ENCODE measurements at regions not wholly inside any gene's neighbourhood (a gene's known extent, or its start where the extent isn't known, plus 50 kb on each side); places are given as distances from the start of the nearest gene placed in this dataset.
"Not testable (repeated sequence)": the region's sequence is repeated elsewhere in the genome, so short reads cannot be mapped to it uniquely, and the experiment has no call there.

- no peak for DNase-seq
These were observed 50.9 kb upstream of the PDE1A start for GRCh38 chr2:182477774-182478173.

- DNase-seq, result no peak
These were observed 54.8 kb upstream of the PDE1A start for GRCh38 chr2:182481676-182482075.

DNA sequence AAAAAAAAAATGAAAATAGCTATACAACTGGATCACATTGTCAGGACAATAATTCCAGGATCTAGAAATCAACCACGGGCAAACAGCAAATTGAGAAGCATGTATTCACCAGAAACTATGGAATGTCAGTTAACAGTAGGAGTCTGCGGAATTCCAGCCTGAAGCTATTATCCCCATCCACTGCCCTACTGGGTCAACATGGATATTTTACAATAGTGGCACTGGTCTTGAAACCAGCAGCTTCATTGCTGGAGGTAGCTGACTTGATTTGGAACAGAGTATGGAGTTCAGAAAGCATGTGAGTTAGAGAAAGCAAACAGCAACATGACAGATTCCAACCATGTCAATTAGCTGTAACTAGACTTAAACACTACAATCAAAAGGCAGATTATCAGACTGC lies 55.7 kb upstream of the PDE1A start:
- no peak for DNase-seq

- DNase-seq, result no peak
These were observed 69.8 kb upstream of the PDE1A start for GRCh38 chr2:182496596-182496995.

GRCh38 chr2:182499706-182500470 lies 73.1 kb upstream of the PDE1A start:
- DNase-seq, result no peak

GRCh38 chr2:182503886-182504285 lies 77.0 kb upstream of the PDE1A start:
- DNase-seq, result no peak

DNA sequence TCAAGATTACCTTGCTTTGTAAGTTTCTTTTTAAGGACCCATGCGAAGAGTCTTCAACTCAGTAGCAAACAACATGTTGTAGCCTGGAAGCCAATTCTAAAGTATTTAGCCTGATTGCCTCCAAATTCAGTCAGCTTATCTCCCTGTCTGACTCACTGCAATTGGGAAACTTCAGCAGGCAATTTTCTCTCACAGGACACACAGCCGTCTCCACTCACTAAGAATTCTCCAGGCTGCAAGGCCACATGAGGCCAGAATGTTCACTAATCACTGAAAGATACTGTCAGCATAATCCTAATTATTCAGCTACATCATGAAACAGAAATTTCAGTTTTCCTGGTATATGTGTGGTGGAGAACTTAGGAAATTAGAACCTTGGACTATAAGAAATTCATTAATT lies 78.1 kb upstream of the PDE1A start:
- DNase-seq, result no peak

DNA sequence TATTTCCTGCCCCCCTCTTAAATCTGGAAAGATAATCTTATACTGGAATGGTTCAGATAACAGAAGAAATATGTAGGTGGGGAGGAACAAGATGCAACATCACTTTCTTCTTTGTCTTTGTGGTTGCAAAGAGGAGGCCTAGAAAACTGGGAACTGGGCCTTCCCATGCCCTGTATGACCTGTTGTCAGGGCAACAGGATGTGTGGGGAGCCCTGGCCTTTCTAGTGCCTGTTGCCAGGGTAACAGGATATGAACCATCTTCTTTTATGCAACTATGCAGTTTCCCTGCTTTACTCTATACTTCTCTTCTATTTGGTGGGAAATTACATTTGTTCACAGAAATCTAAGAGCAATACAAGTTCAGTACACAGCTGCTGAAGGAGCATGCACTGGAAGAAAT lies 79.8 kb upstream of the PDE1A start:
- no peak for DNase-seq

GRCh38 chr2:182508583-182508982 lies 81.7 kb upstream of the PDE1A start:
- not testable (repeated sequence) for DNase-seq

GRCh38 chr2:182509216-182509615 lies 82.4 kb upstream of the PDE1A start:
- DNase-seq, result no peak

DNA sequence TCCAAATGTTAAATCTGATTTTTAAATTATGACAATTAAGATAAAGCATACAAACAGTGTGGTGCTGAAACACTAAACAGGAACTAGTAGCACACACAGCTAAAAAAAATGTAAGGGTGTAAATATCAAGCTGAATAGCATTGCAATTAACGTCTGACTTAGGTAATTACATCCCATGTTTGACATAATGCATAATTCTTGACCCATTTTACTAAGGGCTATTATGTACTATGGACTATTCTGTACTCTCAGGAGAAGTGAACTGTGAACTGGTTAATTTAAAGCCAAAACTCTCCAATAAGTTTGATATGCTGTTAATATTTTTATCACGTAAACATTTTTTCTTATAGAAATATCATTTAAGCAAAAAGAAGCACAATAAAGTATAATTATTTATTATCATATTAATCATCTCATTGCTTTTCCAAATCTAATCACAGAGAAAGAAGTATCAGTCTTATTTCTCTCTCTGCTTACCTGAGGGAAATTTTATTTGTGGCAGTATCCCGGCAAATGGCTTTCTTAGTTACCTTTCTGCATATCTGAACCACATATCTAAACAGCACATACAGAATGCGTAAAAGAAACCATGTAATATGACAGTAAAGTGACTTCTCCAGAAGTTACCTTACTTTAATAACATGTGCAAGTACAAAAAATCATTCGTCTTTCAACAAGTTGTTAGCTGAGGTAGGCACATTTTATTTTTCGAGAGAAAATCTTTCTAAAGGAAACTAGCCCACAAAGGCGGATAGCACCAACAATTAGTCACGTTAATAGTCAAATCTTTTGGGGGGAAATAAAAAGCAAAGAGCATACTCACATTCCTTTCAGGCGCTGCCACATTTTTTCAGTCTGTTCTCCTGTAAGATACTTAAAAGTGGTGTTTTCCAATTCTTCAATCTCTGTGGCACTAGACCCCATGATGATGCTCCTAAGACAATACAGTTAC lies 94.9 kb upstream of the PDE1A start:
- DNase-seq, result no peak

GRCh38 chr2:182522405-182522896 lies 95.6 kb upstream of the PDE1A start:
- DNase-seq, result no peak

- no peak for DNase-seq
These were observed 96.2 kb upstream of the PDE1A start for GRCh38 chr2:182522972-182523473.

DNA sequence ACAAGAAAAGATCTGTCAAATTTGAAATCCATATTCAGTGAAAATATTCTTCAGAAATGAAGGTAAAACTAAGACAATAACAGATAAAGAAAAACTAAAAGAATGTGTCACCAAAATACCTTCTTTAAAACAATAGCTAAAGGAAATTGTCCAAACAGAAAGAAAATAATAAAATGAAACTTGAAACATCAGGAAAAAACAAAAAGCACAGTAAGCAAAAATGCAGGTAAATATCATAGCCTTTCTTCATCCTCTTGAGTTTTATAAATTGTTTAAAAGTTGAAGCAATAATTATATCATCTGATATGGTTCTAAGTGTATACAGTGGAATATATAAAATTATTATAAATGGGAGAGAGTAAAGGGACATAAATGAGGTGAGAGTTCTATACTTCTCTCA lies 103.8 kb upstream of the PDE1A start:
- DNase-seq, result no peak

DNA sequence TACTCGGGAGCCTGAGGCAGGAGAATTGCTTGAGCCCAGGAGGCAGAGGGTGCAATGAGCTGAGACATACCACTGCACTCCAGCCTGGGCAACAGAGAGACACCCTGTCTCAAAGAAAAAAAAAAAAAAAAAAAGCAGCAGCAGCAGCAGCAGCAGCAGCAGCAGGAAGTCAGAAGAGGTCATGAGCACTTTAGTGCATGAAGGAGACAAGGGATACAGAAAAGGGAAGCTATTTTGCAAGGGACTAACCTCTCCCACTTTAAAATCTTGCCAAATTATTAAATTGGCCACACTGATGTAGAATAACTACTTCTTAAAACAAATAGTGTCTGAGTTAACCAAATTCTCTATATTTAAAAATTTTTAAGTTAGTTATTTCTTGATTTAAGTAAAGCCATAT lies 113.4 kb upstream of the PDE1A start:
- no peak for DNase-seq

- no peak for DNase-seq
These were observed 114.4 kb upstream of the PDE1A start for GRCh38 chr2:182541268-182541667.

DNA sequence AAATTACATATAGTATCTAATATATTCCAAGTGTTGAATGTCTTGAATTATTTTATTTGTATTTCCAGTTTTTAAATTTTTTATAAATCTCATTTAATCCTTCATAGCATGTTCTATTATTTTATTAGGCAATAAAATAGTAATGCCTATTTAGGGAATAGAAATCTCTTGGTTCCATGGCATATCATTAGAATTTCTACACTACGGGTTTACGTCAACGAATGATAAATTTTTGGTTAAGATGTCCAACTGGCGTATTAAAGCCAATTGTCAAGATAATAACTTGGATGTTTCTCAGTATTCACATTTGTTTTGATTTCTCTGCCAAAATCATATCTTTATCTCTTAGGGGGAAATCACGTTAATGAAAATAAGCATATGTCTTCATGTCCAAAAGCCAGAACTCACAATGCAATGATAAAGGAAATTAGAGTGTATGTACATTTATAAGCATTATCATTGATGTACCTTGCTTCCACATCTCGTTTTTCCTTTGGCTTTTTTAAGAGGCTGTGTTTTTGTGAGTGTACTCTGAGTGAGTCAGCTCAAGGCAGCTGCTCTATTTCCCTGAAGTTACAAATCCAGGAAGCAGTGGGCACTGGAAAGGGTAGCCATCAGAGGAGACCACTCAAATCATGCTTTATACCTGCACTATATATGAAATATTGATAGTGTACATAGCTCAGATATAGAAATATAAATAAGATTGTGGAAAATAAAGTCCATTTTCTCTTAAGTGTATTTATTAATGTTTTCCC lies 115.8 kb upstream of the PDE1A start:
- DNase-seq, result no peak

GRCh38 chr2:182543741-182544525 lies 117.1 kb upstream of the PDE1A start:
- no peak for DNase-seq

DNA sequence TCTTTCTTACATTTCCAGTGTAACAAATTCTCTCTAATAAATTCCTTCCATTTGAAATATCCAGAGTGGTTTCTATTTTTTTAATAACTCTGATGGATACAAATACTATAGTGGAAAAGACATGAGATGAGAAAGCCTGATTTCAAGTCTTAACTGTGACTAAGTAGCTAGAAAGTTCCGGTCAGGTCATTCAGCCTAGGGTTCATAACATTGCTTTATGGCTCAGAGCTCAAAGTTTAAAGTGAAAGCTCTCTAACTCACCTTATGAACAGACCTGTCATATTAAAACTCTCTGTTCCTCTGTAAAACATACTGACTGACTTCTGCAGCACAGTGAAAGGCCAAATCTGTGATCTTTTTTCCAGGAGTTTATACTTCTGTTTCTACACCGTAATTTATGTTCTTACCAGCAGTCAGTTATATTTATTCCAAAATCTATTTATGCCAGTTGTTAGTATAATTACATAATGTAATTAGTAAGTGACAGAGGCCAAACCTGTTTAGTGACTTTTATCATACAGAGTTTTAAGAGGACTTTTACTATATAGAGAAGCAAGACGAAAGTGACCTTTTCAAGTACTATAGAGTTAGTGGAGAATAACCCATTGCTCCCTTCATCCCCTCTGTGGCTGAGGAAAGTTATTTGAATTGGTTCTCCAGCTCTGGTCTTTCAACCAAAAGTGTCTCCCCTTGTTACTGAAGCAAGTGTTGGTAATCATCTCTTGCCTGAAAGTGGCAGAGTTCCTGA lies 118.8 kb upstream of the PDE1A start:
- no peak for DNase-seq

GRCh38 chr2:182548031-182548950 lies 121.5 kb upstream of the PDE1A start:
- no peak for DNase-seq
